B cell (primary cell): ENCODE measurements at regions not wholly inside any gene's neighbourhood (a gene's known extent, or its start where the extent isn't known, plus 50 kb on each side); places are given as distances from the start of the nearest gene placed in this dataset.

ENCODE experiments used
- ATAC-seq: fragments of 200-7000 bp; cut with Tn5 transposase; one replicate; pipeline ENCODE4 v1.10.0; 2021; ENCODE audit warnings: low read depth, mild to moderate bottlenecking, moderate number of reproducible peaks, moderate library complexity
- CTCF ChIA-PET: fragments of 350-600 bp; sonication (Branson Sonifier 250); formaldehyde crosslinking; loops from one replicate; lab custom pipeline; 2021; ENCODE audit warnings: antibody characterized with exemption, inconsistent platforms; lab: Charles Lee
- POLR2A ChIA-PET: fragments of 350-600 bp; sonication (Branson Sonifier 250); formaldehyde crosslinking; loops from one replicate; lab custom pipeline; 2021; ENCODE audit warnings: antibody characterized with exemption; lab: Charles Lee
- DNase-seq: peaks from one replicate; pipeline ENCODE4 v3.0.0; 2013
- H2AFZ ChIP-seq: 2 replicates; pipeline ENCODE4 v1.6.1; 2012; ENCODE audit warnings: mild to moderate bottlenecking, low read depth, low read length; ENCODE audit not compliant: insufficient read depth, poor library complexity, severe bottlenecking
- H3K27ac ChIP-seq, 2 donors: 1 replicate in 1 of 2; 2 replicates in 1 of 2; pipeline ENCODE4 v1.5.1; 2012 to 2013; ENCODE audit warnings: low read length in 2 of 2, mild to moderate bottlenecking in 2 of 2, moderate library complexity in 1 of 2
- H3K27me3 ChIP-seq, 4 experiments: fragments of 200-600 bp in 1 of 4; sonication (generic) in 1 of 4; replicated peaks in 1 of 4; 1 replicate in 2 of 4; 2 replicates in 2 of 4; pipeline versions ENCODE4 v1.6.1 to v1.7.0; 2013 to 2016; ENCODE audit warnings: low read length in 3 of 4, mild to moderate bottlenecking in 2 of 4, mixed read lengths in 1 of 4, moderate library complexity in 1 of 4; ENCODE audit not compliant: insufficient read depth in 4 of 4, control insufficient read depth in 3 of 4; ENCODE audit errors: control extremely low read depth in 1 of 4
- H3K36me3 ChIP-seq, 2 experiments: replicated peaks in 1 of 2; 1 replicate in 1 of 2; 2 replicates in 1 of 2; pipeline versions ENCODE4 v1.6.1 to v1.7.1; 2013; ENCODE audit warnings: low read length in 1 of 2; ENCODE audit not compliant: insufficient read depth in 2 of 2, control insufficient read depth in 1 of 2; ENCODE audit errors: control extremely low read depth in 1 of 2, extremely low read depth in 1 of 2
- H3K4me1 ChIP-seq, 2 donors: fragments of 200-600 bp in 1 of 2; sonication (generic) in 1 of 2; 1 replicate in 1 of 2; 2 replicates in 1 of 2; pipeline versions ENCODE4 v1.5.1 to v1.6.1; 2013 to 2017; ENCODE audit warnings: low read length in 2 of 2; ENCODE audit not compliant: control insufficient read depth in 2 of 2, insufficient read depth in 2 of 2
- H3K4me2 ChIP-seq: replicated peaks from 2 replicates; pipeline ENCODE3; 2012; ENCODE audit warnings: mild to moderate bottlenecking, low read depth, low read length; ENCODE audit not compliant: poor library complexity, severe bottlenecking
- H3K4me3 ChIP-seq, 5 experiments: fragments of 200-600 bp in 1 of 5; sonication (generic) in 1 of 5; 1 replicate in 3 of 5; 2 replicates in 2 of 5; pipeline versions ENCODE4 v1.5.1 to v1.7.0; 2011 to 2016; ENCODE audit warnings: low read length in 4 of 5, mild to moderate bottlenecking in 4 of 5, low read depth in 2 of 5, control low read depth in 1 of 5, moderate library complexity in 1 of 5; ENCODE audit not compliant: insufficient read depth in 1 of 5; ENCODE audit errors: control extremely low read depth in 1 of 5, extremely low read depth in 1 of 5
- H3K79me2 ChIP-seq: fragments of 200-600 bp; sonication (generic); one replicate; pipeline ENCODE4 v1.6.0; 2016; ENCODE audit warnings: low read length; ENCODE audit not compliant: control insufficient read depth, insufficient read depth
- H3K9ac ChIP-seq: fragments of 200-600 bp; sonication (generic); 2 replicates; pipeline ENCODE4 v1.6.1; 2017; ENCODE audit warnings: mild to moderate bottlenecking, low read length, moderate library complexity
- H3K9me3 ChIP-seq, 3 donors: one replicate each; pipeline versions ENCODE4 v1.6.1 to v1.7.1; 2013; ENCODE audit warnings: low read length in 2 of 3; ENCODE audit not compliant: control insufficient read depth in 2 of 3, insufficient read depth in 1 of 3; ENCODE audit errors: control extremely low read depth in 1 of 3
- H4K20me1 ChIP-seq: 2 replicates; pipeline ENCODE4 v1.6.0; 2012; ENCODE audit warnings: mild to moderate bottlenecking, low read length; ENCODE audit not compliant: insufficient read depth, control insufficient read depth, poor library complexity, severe bottlenecking
- H3K27ac Mint-ChIP-seq: one replicate; pipeline ENCODE4 v1.8.0; 2021; ENCODE audit warnings: mixed read lengths
- H3K27me3 Mint-ChIP-seq: one replicate; pipeline ENCODE4 v1.8.0; 2021; ENCODE audit warnings: mixed read lengths
- H3K4me1 Mint-ChIP-seq: one replicate; pipeline ENCODE4 v1.8.0; 2021; ENCODE audit warnings: mixed read lengths
- H3K4me3 Mint-ChIP-seq: one replicate; pipeline ENCODE4 v1.8.0; 2021; ENCODE audit warnings: mixed read lengths
- H3K9me3 Mint-ChIP-seq: one replicate; pipeline ENCODE4 v1.8.0; 2022; ENCODE audit warnings: mixed read lengths; ENCODE audit not compliant: insufficient read depth
- EZH2 ChIP-seq: IDR thresholded peaks from 2 replicates; pipeline ENCODE4 v1.6.1; 2012; ENCODE audit warnings: borderline replicate concordance, low read depth, mild to moderate bottlenecking, moderate library complexity, low read length; ENCODE audit not compliant: insufficient read depth, poor library complexity, severe bottlenecking
- WGBS: methylation state at CpG from one replicate; pipeline ENCODE4 v1.1.5; 2013; ENCODE audit warnings: missing lambda C conversion rate; ENCODE audit not compliant: insufficient coverage; 5-methylcytosine and 5-hydroxymethylcytosine counted together
- intact Hi-C: fragments of 100-400 bp; cut with micrococcal nuclease; formaldehyde crosslinking; loops from one replicate; pipeline ENCODE4 v1.10.0; 2022
- TF ChIP-seq, protein P1 (sequence below): fragments of 200-600 bp; IDR thresholded peaks from one replicate; pipeline ENCODE4 v1.8.0; 2022; ENCODE audit warnings: antibody characterized with exemption, mild to moderate bottlenecking

DNA sequence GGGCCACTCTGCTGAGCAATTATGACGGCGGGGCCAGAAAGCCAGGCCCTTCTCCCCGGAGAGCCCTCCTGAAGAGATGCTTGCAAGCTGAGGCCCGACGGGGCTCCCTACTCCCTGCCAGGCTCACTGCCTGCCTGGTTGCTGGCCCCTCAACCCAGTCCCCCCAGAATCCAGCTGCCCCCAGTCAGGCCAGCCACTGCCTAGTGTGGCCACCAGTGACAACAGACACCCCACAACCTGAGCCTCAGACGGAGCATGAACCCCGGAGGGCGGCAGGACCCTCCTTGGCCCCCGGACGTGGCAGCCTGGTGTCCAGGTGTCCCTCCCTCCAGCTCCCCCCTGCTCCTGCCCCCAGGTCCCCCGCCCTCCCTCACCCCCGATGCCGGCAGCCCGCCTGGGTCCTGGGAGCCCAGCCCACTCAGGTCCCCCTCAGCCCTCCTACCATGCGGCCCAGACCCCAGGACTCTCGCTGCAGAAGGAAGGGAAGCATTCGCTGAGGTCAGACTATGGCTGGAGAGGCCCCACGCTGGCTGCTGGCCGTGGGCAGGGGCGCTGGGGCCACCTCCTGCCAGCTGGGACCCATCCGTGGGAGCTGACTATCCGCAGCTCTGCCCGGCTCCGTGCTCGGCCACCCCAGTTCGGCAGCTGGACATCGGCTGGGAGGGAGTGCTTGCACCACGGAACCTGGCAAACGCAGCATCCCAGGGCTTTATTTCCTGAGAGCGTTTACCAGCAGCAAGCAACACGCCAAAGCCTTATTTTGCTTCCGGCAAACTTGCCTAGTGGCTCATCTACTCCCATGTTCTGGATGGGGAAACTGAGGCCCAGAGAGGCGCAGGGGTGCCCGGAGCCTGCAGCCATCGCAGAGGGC is 89.8 kb downstream of the UNCX start:
- TF ChIP-seq, protein P1, sequence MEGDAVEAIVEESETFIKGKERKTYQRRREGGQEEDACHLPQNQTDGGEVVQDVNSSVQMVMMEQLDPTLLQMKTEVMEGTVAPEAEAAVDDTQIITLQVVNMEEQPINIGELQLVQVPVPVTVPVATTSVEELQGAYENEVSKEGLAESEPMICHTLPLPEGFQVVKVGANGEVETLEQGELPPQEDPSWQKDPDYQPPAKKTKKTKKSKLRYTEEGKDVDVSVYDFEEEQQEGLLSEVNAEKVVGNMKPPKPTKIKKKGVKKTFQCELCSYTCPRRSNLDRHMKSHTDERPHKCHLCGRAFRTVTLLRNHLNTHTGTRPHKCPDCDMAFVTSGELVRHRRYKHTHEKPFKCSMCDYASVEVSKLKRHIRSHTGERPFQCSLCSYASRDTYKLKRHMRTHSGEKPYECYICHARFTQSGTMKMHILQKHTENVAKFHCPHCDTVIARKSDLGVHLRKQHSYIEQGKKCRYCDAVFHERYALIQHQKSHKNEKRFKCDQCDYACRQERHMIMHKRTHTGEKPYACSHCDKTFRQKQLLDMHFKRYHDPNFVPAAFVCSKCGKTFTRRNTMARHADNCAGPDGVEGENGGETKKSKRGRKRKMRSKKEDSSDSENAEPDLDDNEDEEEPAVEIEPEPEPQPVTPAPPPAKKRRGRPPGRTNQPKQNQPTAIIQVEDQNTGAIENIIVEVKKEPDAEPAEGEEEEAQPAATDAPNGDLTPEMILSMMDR, result no peak
- no peak for TF ChIP-seq EZH2
- H3K27me3 Mint-ChIP-seq, result peaks cover 4% of the 10 kb centered on the region
- ChIA-PET CTCF (no interaction called here), POLR2A (no interaction called here)
- H3K4me1 Mint-ChIP-seq, result no peaks in the 10 kb centered on the region
- no peak overlapping the region for H3K27ac Mint-ChIP-seq
- H2AFZ ChIP-seq, result no peak overlapping the region
- 84% methylated on average over 28 of the region's 35 CpGs for WGBS
- intact Hi-C loops, result no loop called here
- no peak overlapping the region for H3K4me3 ChIP-seq
- no peaks in the 10 kb centered on the region for H3K9me3 Mint-ChIP-seq
- H3K27me3 ChIP-seq, result peaks cover 0 to 8% (median 0%) of the 10 kb centered on the region in 4 experiments
- peaks cover 0 to 8% (median 0%) of the 10 kb centered on the region in 3 donors for H3K9me3 ChIP-seq
- no peaks in the 10 kb centered on the region for H3K79me2 ChIP-seq
- no peak for ATAC-seq
- no peak overlapping the region for H3K9ac ChIP-seq
- DNase-seq, result no peak
- H4K20me1 ChIP-seq, result no peaks in the 10 kb centered on the region
- H3K4me3 Mint-ChIP-seq, result no peak overlapping the region
- H3K4me1 ChIP-seq, result no peaks in the 10 kb centered on the region
- no peaks in the 10 kb centered on the region for H3K36me3 ChIP-seq
- H3K27ac ChIP-seq, result no peak overlapping the region
- no peak overlapping the region for H3K4me2 ChIP-seq
